Adrenal gland (tissue), 5 donors: ENCODE measurements at regions not wholly inside any gene's neighbourhood (a gene's known extent, or its start where the extent isn't known, plus 50 kb on each side); places are given as distances from the start of the nearest gene placed in this dataset.

Experiments used
- POLR2A ChIP-seq, 2 donors: fragments of 450-650 bp; IDR thresholded peaks; one replicate each; pipeline ENCODE4 v1.6.1; 2017; ENCODE audit warnings: antibody characterized with exemption in 2 of 2, mild to moderate bottlenecking in 2 of 2, moderate library complexity in 1 of 2
- TF ChIP-seq, protein P1 (sequence below), 6 experiments: fragments of 450-650 bp in 4 of 6; fragments of 200-600 bp in 2 of 6; sonication (generic) in 1 of 6; IDR thresholded peaks; 1 replicate in 5 of 6; 2 replicates in 1 of 6; pipeline versions ENCODE4 v1.5.1 to v1.8.0; 2016 to 2021; ENCODE audit warnings: antibody characterized with exemption in 6 of 6, mild to moderate bottlenecking in 2 of 6, moderate library complexity in 1 of 6
- donor health status: DM: no; HTN: no; CAD: no.

DNA sequence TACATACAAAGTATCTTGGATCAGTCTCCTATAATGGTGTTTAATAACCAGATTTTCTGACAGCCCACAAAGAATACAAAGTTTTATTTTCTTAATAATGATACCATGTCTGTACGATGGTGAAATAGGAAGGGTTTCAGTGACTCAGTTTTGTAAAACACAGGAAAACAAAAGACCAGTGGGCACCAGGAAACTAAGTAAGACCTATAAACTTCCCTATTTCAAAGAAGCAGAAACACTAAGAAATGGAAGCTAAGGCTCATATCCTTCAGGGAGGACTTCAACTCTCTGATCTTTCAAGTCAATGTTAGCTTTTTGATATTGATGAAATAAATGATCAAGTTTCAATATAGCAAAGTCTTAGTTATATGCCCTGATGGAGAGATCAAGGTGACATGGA, 196.0 kb downstream of the DUSP6 start:
- no peak for TF ChIP-seq POLR2A (IDR thresholded peaks at IDR 0.05)
- TF ChIP-seq, protein P1, sequence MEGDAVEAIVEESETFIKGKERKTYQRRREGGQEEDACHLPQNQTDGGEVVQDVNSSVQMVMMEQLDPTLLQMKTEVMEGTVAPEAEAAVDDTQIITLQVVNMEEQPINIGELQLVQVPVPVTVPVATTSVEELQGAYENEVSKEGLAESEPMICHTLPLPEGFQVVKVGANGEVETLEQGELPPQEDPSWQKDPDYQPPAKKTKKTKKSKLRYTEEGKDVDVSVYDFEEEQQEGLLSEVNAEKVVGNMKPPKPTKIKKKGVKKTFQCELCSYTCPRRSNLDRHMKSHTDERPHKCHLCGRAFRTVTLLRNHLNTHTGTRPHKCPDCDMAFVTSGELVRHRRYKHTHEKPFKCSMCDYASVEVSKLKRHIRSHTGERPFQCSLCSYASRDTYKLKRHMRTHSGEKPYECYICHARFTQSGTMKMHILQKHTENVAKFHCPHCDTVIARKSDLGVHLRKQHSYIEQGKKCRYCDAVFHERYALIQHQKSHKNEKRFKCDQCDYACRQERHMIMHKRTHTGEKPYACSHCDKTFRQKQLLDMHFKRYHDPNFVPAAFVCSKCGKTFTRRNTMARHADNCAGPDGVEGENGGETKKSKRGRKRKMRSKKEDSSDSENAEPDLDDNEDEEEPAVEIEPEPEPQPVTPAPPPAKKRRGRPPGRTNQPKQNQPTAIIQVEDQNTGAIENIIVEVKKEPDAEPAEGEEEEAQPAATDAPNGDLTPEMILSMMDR (IDR thresholded peaks at IDR 0.05), result no peak
